ENCODE measurements at regions not wholly inside any gene's neighbourhood (a gene's known extent, or its start where the extent isn't known, plus 50 kb on each side); places are given as distances from the start of the nearest gene placed in this dataset.
"Not testable (repeated sequence)": the region's sequence is repeated elsewhere in the genome, so short reads cannot be mapped to it uniquely, and the experiment has no call there.

DNA sequence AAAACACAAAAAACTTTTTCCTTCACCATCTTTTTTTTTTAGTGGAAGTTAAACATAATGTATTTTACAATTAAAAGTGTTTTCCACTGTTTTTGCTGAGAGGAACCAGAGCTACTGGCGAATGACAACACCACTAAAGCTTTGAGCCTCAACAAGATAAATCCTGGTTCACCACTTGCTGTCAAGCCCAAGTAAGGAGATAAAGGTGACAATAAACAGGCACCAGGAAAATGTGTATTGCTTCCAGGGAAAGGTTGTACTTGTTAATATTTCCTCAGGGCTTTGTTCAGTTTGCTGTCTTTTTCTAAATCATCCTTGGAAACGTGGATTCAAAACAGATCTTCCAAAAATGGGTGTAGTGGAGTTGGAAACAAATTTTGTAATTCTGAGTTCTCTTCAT is 109.9 kb upstream of the ANKRD30A start:
- TF ChIP-seq, protein P1, sequence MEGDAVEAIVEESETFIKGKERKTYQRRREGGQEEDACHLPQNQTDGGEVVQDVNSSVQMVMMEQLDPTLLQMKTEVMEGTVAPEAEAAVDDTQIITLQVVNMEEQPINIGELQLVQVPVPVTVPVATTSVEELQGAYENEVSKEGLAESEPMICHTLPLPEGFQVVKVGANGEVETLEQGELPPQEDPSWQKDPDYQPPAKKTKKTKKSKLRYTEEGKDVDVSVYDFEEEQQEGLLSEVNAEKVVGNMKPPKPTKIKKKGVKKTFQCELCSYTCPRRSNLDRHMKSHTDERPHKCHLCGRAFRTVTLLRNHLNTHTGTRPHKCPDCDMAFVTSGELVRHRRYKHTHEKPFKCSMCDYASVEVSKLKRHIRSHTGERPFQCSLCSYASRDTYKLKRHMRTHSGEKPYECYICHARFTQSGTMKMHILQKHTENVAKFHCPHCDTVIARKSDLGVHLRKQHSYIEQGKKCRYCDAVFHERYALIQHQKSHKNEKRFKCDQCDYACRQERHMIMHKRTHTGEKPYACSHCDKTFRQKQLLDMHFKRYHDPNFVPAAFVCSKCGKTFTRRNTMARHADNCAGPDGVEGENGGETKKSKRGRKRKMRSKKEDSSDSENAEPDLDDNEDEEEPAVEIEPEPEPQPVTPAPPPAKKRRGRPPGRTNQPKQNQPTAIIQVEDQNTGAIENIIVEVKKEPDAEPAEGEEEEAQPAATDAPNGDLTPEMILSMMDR (conservative IDR thresholded peaks at IDR 0.05) = no peak
- Mint-ChIP-seq H3K9me3 (peaks cover 5% of the 10 kb centered on the region), H3K27ac (no peak overlapping the region), H3K4me3 (no peak overlapping the region), H3K36me3 (no peaks in the 10 kb centered on the region), H3K4me1 (ENCODE audit: unreplicated experiment) (no peaks in the 10 kb centered on the region), H3K27me3 (no peaks in the 10 kb centered on the region)
- DNase-seq (ENCODE audit: extremely low spot score, unreplicated experiment) = no peak

DNA sequence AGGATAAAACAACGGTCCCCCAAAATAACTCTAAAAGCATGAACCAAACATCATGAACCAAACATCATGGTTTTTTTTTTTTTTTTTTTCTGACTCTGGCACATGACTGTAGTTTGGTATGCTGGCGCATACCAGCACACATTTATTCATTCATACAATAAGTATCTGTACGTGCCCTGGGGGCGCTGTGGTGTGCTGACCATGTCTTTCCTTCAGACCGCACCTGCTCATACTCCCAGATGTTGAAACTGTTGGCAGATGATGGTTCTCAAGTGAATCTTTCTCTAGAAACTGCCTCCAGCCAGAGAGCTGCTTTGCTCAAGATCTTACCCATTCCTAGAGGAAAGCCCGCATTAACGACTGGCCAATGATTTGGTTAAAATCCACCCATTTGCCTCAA is 114.7 kb upstream of the ANKRD30A start:
- peaks cover 9% of the 10 kb centered on the region for H3K9me3 Mint-ChIP-seq
- no peak overlapping the region for H3K4me3 Mint-ChIP-seq
- no peaks in the 10 kb centered on the region for H3K4me1 Mint-ChIP-seq (ENCODE audit: unreplicated experiment)
- no peak overlapping the region for H3K27ac Mint-ChIP-seq
- TF ChIP-seq, protein P1 (conservative IDR thresholded peaks at IDR 0.05) = no peak
- no peaks in the 10 kb centered on the region for H3K36me3 Mint-ChIP-seq
- no peaks in the 10 kb centered on the region for H3K27me3 Mint-ChIP-seq
- DNase-seq (ENCODE audit: extremely low spot score, unreplicated experiment) = no peak

DNA sequence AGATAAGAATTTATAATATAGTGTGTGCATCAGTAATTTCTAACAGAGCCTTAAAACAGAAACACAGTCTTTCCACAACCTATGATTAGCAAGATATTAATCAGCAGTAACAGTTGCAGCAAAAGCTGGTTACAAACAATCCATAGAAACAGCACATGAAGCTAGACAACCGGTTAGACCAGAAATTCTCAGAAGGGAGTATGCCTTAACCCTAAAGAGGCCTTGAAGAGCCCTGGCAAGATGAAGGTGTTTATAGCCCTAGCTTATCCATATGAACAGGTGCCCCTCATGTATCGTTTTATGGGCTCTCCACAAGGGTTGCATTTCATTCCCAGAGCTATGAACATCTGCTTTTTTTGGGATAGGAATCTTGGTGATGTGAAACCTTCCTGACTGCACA is 117.1 kb upstream of the ANKRD30A start:
- H3K36me3 Mint-ChIP-seq; H3K4me3 Mint-ChIP-seq; H3K27me3 Mint-ChIP-seq; DNase-seq (ENCODE audit: extremely low spot score, unreplicated experiment); H3K27ac Mint-ChIP-seq; H3K9me3 Mint-ChIP-seq; H3K4me1 Mint-ChIP-seq (ENCODE audit: unreplicated experiment): not testable (repeated sequence)

DNA sequence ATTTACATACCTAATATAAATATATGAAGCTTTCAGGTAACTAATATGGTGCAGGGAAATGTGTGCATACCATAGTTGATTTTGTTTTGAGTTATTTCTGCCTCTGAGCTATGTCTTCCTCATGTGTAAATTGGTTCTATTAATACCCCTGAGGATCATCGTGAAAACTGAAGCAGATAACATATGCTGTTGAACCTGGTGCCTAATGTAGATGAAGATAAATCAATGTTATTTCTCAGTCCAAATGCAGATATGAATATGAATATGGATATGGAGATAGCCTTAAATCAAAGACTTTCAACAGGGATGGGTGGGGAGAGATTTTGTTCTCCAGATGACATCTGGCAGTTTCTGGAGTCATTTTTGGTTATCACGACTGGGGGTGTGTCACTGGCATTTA is 122.3 kb upstream of the ANKRD30A start:
- TF ChIP-seq, protein P1 (conservative IDR thresholded peaks at IDR 0.05) = no peak

DNA sequence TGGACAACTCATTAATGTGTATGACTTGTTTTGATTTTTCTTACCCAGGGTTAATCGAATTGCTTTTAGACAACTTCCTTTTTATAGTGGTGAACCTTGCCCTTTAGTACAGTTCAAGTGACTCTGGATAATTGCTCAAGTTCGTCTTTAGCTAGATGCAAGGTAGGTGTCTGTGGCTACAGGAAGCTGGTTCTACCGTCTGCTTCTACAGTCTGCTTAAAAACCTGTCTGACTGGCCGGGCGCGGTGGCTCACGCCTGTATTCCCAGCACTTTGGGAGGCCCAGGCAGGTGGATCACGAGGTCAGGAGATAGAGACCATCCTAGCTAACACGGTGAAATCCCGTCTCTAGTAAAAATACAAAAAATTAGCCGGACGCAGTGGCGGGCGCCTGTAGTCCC is 129.6 kb upstream of the ANKRD30A start:
- H3K27me3 Mint-ChIP-seq = not testable (repeated sequence)

More for the DNA sequence above, 122.3 kb upstream of the ANKRD30A start:
- Mint-ChIP-seq H3K27ac (no peak overlapping the region), H3K36me3 (no peaks in the 10 kb centered on the region), H3K9me3 (no peaks in the 10 kb centered on the region), H3K4me3 (no peak overlapping the region), H3K27me3 (no peaks in the 10 kb centered on the region), H3K4me1 (ENCODE audit: unreplicated experiment) (no peaks in the 10 kb centered on the region)
- DNase-seq (ENCODE audit: extremely low spot score, unreplicated experiment) = no peak

DNA sequence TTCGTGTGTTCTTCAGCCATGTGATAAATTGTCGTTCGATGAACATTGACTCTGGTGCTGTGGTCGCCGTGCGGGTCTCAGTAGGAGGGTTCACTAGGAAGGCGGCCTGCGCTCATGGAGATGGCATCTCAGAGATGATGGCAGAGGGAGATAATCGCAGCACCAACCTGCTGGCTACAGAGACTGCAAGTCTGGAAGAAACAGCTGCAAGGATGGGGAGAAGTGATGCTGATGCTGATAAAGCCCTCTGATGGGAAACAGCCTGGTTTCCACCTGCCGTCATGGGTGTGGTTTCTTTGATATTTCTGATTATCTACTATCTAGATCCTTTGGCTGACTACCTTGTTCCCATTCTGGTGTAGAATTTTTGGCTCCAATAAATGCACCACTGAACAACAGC is 130.5 kb upstream of the ANKRD30A start:
- H3K36me3 Mint-ChIP-seq = no peaks in the 10 kb centered on the region

More for the DNA sequence above, 129.6 kb upstream of the ANKRD30A start:
- not testable (repeated sequence) for H3K27ac Mint-ChIP-seq; H3K4me1 Mint-ChIP-seq (ENCODE audit: unreplicated experiment); H3K4me3 Mint-ChIP-seq; DNase-seq (ENCODE audit: extremely low spot score, unreplicated experiment); H3K36me3 Mint-ChIP-seq
- H3K9me3 Mint-ChIP-seq = peaks cover 19% of the 10 kb centered on the region

More for the DNA sequence above, 130.5 kb upstream of the ANKRD30A start:
- Mint-ChIP-seq H3K4me1 (ENCODE audit: unreplicated experiment) (no peaks in the 10 kb centered on the region), H3K9me3 (peaks cover 19% of the 10 kb centered on the region), H3K27me3 (no peaks in the 10 kb centered on the region), H3K4me3 (no peak overlapping the region), H3K27ac (no peak overlapping the region)
- no peak for DNase-seq (ENCODE audit: extremely low spot score, unreplicated experiment)
- TF ChIP-seq, protein P1 (conservative IDR thresholded peaks at IDR 0.05) = no peak

All from type B pancreatic cell (in vitro differentiated cells).